GM21619 (cell line): ENCODE measurements at regions not wholly inside any gene's neighbourhood (a gene's known extent, or its start where the extent isn't known, plus 50 kb on each side); places are given as distances from the start of the nearest gene placed in this dataset.

Experiments used
- ATAC-seq: cut with Tn5 transposase; IDR thresholded peaks from one replicate; pipeline ENCODE4 v1.9.1; 2021; ENCODE audit not compliant: unreplicated experiment

GRCh38 chr3:62975566-62975965 is 100.3 kb upstream of the CADPS start:
- no peak for ATAC-seq

- ATAC-seq, result no peak
These were observed 106.7 kb upstream of the CADPS start for GRCh38 chr3:62981962-62982361.

- no peak for ATAC-seq
These were observed 107.7 kb upstream of the CADPS start for GRCh38 chr3:62982795-62983455.

GRCh38 chr3:62986061-62986460 is 110.8 kb upstream of the CADPS start:
- no peak for ATAC-seq

- no peak for ATAC-seq
These were observed 112.5 kb upstream of the CADPS start for GRCh38 chr3:62987721-62988120.

GRCh38 chr3:62990704-62991413 is 115.6 kb upstream of the CADPS start:
- no peak for ATAC-seq

- ATAC-seq, result no peak
These were observed 117.3 kb upstream of the CADPS start for GRCh38 chr3:62992520-62992919.

GRCh38 chr3:62995119-62995518 is 119.9 kb upstream of the CADPS start:
- ATAC-seq, result no peak

- ATAC-seq, result no peak
These were observed 120.3 kb upstream of the CADPS start for GRCh38 chr3:62995530-62995929.

- ATAC-seq, result no peak
These were observed 122.2 kb upstream of the CADPS start for GRCh38 chr3:62997369-62997768.

- ATAC-seq, result no peak
These were observed 123.9 kb upstream of the CADPS start for GRCh38 chr3:62999158-62999557.

- ATAC-seq, result no peak
These were observed 124.6 kb upstream of the CADPS start for GRCh38 chr3:62999791-63000190.

GRCh38 chr3:63004448-63004847 is 129.2 kb upstream of the CADPS start:
- ATAC-seq, result no peak

- ATAC-seq, result no peak
These were observed 140.5 kb upstream of the CADPS start for GRCh38 chr3:63015614-63016309.

GRCh38 chr3:63022114-63022513 is 146.9 kb upstream of the CADPS start:
- ATAC-seq, result no peak

GRCh38 chr3:63026722-63027121 is 151.5 kb upstream of the CADPS start:
- no peak for ATAC-seq

- ATAC-seq, result no peak
These were observed 154.1 kb upstream of the CADPS start for GRCh38 chr3:63029326-63029725.

- no peak for ATAC-seq
These were observed 154.7 kb upstream of the CADPS start for GRCh38 chr3:63029921-63030320.

GRCh38 chr3:63030666-63031065 is 155.4 kb upstream of the CADPS start:
- ATAC-seq, result no peak

GRCh38 chr3:63032881-63033280 is 157.7 kb upstream of the CADPS start:
- no peak for ATAC-seq

- ATAC-seq, result no peak
These were observed 158.9 kb upstream of the CADPS start for GRCh38 chr3:63034101-63034500.

GRCh38 chr3:63037116-63037515 is 161.9 kb upstream of the CADPS start:
- no peak for ATAC-seq
